ENCODE measurements at regions not wholly inside any gene's neighbourhood (a gene's known extent, or its start where the extent isn't known, plus 50 kb on each side); places are given as distances from the start of the nearest gene placed in this dataset.

GRCh38 chr6:134853111-134854055 lies 96.5 kb downstream of the ALDH8A1 start:
- Histone ChIP-seq H3K4me1 (ENCODE audit: control insufficient read depth, extremely low read depth, insufficient read depth, low read length) (no peaks in the 10 kb centered on the region), H3K4me2 (ENCODE audit: insufficient read depth, low read length) (no peak overlapping the region), H3K9me3 (replicated peaks; ENCODE audit: control insufficient read depth, insufficient read depth, low read length) (no peaks in the 10 kb centered on the region), H3K79me2 (ENCODE audit: control insufficient read depth, insufficient read depth, low read length) (no peaks in the 10 kb centered on the region), H3K36me3 (ENCODE audit: control insufficient read depth in 2 of 2, extremely low read depth in 1 of 2, insufficient read depth in 2 of 2, low read length in 2 of 2) (no peaks in the 10 kb centered on the region), H3K4me3 (replicated peaks in 1 of 3; ENCODE audit: insufficient read depth in 1 of 3, low read depth in 1 of 3, low read length in 3 of 3) (no peak overlapping the region), H3K27ac (ENCODE audit: insufficient read depth, low read depth, low read length) (no peak overlapping the region), H3K9ac (replicated peaks; ENCODE audit: extremely low read depth, insufficient read depth, low read length) (no peak overlapping the region), H4K20me1 (replicated peaks; ENCODE audit: control insufficient read depth, extremely low read depth, insufficient read depth, low read length) (no peaks in the 10 kb centered on the region), H2AFZ (ENCODE audit: low read depth, low read length) (no peak overlapping the region), H3K9me1 (replicated peaks; ENCODE audit: control insufficient read depth, extremely low read depth, insufficient read depth, low read length) (no peaks in the 10 kb centered on the region), H3K27me3 (ENCODE audit: control insufficient read depth in 2 of 2, insufficient read depth in 2 of 2, low read length in 2 of 2) (peaks cover 0 to under 1% of the 10 kb centered on the region in 2 experiments)
- CTCF ChIA-PET, result interaction anchor here (0.6 to 2.1 kb wide), 8 partner anchors 30 to 743 kb away, joined by 3 to 9 read pairs (median 3); no protein-coding TSS in a partner anchor
- no TSS peak for BruUV-seq (replicated peaks)
- DNase-seq (ENCODE audit: low read depth, low spot score), result no peak
- no peak for FAIRE-seq
- intact Hi-C loops (cut with micrococcal nuclease) (no loop called here), dilution Hi-C loops (cut with MboI; ENCODE audit: extremely low pct_ligation_motif_present, low sequenced_read_pairs) (no loop called here)
- POLR2A ChIA-PET, result no interaction called here
- TF ChIP-seq POLR2A (IDR thresholded peaks at IDR 0.05; ENCODE audit: low read depth, low read length) (no peak), FOS (IDR thresholded peaks at IDR 0.05; ENCODE audit: borderline replicate concordance, insufficient read depth, low read length) (no peak)

- Histone ChIP-seq H3K27me3 (ENCODE audit: control insufficient read depth in 2 of 2, insufficient read depth in 2 of 2, low read length in 2 of 2) (peaks cover 0 to 4% of the 10 kb centered on the region in 2 experiments), H4K20me1 (replicated peaks; ENCODE audit: control insufficient read depth, extremely low read depth, insufficient read depth, low read length) (no peaks in the 10 kb centered on the region), H3K9ac (replicated peaks; ENCODE audit: extremely low read depth, insufficient read depth, low read length) (no peak overlapping the region), H3K4me1 (ENCODE audit: control insufficient read depth, extremely low read depth, insufficient read depth, low read length) (no peaks in the 10 kb centered on the region), H3K4me2 (ENCODE audit: insufficient read depth, low read length) (no peak overlapping the region), H3K36me3 (ENCODE audit: control insufficient read depth in 2 of 2, extremely low read depth in 1 of 2, insufficient read depth in 2 of 2, low read length in 2 of 2) (no peaks in the 10 kb centered on the region), H3K79me2 (ENCODE audit: control insufficient read depth, insufficient read depth, low read length) (no peaks in the 10 kb centered on the region), H3K27ac (ENCODE audit: insufficient read depth, low read depth, low read length) (no peak overlapping the region), H3K9me1 (replicated peaks; ENCODE audit: control insufficient read depth, extremely low read depth, insufficient read depth, low read length) (no peaks in the 10 kb centered on the region), H2AFZ (ENCODE audit: low read depth, low read length) (no peak overlapping the region), H3K4me3 (replicated peaks in 1 of 3; ENCODE audit: insufficient read depth in 1 of 3, low read depth in 1 of 3, low read length in 3 of 3) (no peak overlapping the region), H3K9me3 (replicated peaks; ENCODE audit: control insufficient read depth, insufficient read depth, low read length) (no peaks in the 10 kb centered on the region)
- ChIA-PET CTCF (no interaction called here), POLR2A (no interaction called here)
- dilution Hi-C loops (cut with MboI; ENCODE audit: extremely low pct_ligation_motif_present, low sequenced_read_pairs) (no loop called here), intact Hi-C loops (cut with micrococcal nuclease) (no loop called here)
- DNase-seq (ENCODE audit: low read depth, low spot score) (no peak), FAIRE-seq (no peak)
- no peak for TF ChIP-seq CTCF (IDR thresholded peaks at IDR 0.05; ENCODE audit: extremely low read depth in 1 of 2, insufficient read depth in 1 of 2, low read depth in 1 of 2, low read length in 2 of 2)
- no peak for TF ChIP-seq EZH2 (IDR thresholded peaks at IDR 0.05; ENCODE audit: borderline replicate concordance, low read depth, low read length, severe bottlenecking)
- no peak for TF ChIP-seq JUN (IDR thresholded peaks at IDR 0.05; ENCODE audit: borderline replicate concordance, insufficient read depth, insufficient read length, low read depth)
- no peak for TF ChIP-seq POLR2AphosphoS5 (IDR thresholded peaks at IDR 0.05; ENCODE audit: insufficient read depth, low read depth, low read length)
- no peak for TF ChIP-seq POLR2A (IDR thresholded peaks at IDR 0.05; ENCODE audit: low read depth, low read length)
- no peak for TF ChIP-seq FOS (IDR thresholded peaks at IDR 0.05; ENCODE audit: borderline replicate concordance, insufficient read depth, low read length)
- no peak for TF ChIP-seq GATA2 (IDR thresholded peaks at IDR 0.05; ENCODE audit: insufficient read depth, insufficient read length, low read depth, low read length)
- no TSS peak for BruUV-seq (replicated peaks)
These were observed 98.4 kb downstream of the ALDH8A1 start for GRCh38 chr6:134851548-134851947.

Measured in endothelial cell of umbilical vein (primary cell).